ENCODE measurements at regions not wholly inside any gene's neighbourhood (a gene's known extent, or its start where the extent isn't known, plus 50 kb on each side); places are given as distances from the start of the nearest gene placed in this dataset.
A peak's percentile ranks its signal among the peaks of the same experiment; 100 is the strongest.

- DNase-seq (ENCODE audit: low read depth): no peak
Observed at GRCh38 chr2:172153156-172153555, 50.5 kb upstream of the DLX2 start.

- no peak for DNase-seq (ENCODE audit: low read depth)
Observed at GRCh38 chr2:172153757-172154156, 51.1 kb upstream of the DLX2 start.

- DNase-seq (ENCODE audit: low read depth): no peak
Observed at GRCh38 chr2:172155752-172156151, 53.1 kb upstream of the DLX2 start.

GRCh38 chr2:172160839-172161238 is 58.1 kb upstream of the DLX2 start:
- no peak for DNase-seq (ENCODE audit: low read depth)

- DNase-seq (ENCODE audit: low read depth): no peak
Observed at GRCh38 chr2:172162225-172162733, 59.6 kb upstream of the DLX2 start.

DNA sequence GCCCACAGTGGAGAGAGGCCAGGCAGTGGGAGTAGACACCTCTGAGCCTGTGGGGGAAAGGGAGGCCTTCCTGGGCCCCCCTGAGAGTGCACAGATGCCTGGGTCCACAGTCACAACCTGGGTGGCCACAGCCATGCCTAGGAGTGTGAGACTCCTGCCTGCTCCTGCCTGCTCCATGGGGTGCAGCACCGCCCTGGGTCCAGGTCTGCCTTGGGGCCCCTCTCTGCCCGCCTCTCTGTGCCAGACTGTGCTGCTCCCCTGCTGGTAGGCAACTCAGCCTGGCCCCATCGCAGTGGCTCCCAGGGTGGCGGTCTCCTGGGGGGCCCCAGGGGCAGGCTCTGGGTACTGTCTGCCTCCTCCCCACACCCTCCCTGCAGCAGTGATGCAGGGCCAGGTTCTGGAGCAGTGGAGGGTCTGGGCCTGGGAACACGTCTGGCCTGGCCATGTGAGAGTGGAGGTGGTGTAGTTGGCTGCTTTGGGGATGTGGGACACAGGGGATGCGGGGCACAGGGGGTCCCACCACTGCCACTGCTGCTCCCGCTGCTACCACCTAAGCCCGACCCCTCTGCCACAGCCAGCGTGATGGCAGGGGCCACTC is 60.1 kb upstream of the DLX2 start:
- no peak for DNase-seq (ENCODE audit: low read depth)

- peak; percentile 70 for DNase-seq (ENCODE audit: low read depth)
Observed at GRCh38 chr2:172168917-172169346, 66.2 kb upstream of the DLX2 start.

DNA sequence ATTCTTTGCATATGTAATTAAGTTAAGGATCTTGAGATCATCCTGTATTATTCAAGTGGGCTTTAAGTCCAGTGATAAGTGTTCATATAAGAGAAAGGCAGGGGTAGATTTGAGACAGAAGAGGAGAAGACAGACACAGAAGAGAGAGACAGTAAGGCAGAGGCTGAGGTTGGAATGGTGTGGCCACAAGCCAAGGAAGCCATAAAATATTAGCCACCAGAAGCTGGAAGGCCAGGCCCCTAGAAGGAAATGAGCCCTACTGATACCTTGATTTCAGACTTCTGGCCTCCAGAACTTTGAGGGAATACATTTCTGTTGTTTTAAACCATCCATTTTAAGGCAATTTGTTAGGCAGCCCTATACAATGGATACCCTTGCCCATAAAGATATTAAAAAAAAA is 66.9 kb upstream of the DLX2 start:
- peak; percentile 58 for DNase-seq (ENCODE audit: low read depth)

DNA sequence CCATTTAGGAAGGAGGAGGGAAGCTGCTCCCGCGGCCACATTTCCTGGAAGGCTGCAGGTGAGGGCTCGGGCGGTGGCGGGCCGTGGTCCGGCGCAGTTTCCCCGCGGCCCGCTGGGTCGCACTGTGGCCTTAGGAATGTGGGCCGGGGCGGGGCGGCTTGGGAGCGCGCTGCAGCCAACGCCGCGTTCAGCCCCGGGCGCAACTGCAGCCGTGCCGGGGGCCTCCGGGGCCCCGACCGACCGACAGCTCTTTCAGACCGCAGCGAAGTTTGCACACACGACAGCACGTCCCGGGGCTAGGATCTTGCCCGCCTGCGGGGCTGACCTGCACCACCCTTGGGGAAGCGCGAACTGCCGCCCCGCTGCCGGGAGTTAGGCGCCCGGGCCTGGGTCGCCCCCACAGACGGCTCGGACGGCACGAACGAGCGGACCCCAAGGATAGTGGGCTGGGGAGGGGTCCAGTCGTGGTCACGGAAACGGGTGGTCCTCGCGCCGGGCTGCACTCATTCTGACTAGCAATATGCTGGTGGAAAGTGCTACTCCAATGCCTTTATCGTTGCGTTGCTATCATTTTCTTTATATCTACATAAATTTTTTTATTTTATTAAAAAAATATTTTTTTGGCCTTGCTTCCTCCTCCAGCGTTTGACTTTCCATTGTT is 69.9 kb upstream of the DLX2 start:
- peak; percentile 67 for DNase-seq (ENCODE audit: low read depth)

DNA sequence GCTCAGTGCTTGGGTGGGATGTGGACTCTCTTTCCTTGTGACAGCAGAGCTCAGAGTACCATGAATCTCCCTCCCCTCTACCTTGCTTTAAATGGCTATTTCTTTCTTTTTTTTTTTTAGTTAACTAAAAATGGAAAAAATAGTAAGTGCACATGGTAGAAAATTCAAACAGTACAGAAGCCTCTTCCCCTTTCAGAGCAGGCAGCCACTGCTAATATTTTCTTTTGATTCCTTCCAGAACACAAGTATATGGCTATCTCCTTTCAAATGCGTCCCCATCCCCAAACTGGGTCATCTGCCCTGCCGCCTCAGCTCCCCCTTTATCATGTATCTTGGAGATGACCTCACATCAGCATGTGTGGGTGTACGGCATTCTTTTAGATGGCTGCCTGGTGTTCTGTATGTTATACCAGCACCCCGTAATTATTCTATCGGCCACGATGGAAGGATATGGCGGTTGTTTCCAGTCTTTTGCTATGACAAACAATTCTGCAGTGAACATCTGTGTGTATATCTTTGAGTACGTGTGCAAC is 70.5 kb upstream of the DLX2 start:
- DNase-seq (ENCODE audit: low read depth): no peak

- no peak for DNase-seq (ENCODE audit: low read depth)
Observed at GRCh38 chr2:172177581-172177980, 74.9 kb upstream of the DLX2 start.

GRCh38 chr2:172177996-172178395 is 75.3 kb upstream of the DLX2 start:
- DNase-seq (ENCODE audit: low read depth): peak; percentile 62

DNA sequence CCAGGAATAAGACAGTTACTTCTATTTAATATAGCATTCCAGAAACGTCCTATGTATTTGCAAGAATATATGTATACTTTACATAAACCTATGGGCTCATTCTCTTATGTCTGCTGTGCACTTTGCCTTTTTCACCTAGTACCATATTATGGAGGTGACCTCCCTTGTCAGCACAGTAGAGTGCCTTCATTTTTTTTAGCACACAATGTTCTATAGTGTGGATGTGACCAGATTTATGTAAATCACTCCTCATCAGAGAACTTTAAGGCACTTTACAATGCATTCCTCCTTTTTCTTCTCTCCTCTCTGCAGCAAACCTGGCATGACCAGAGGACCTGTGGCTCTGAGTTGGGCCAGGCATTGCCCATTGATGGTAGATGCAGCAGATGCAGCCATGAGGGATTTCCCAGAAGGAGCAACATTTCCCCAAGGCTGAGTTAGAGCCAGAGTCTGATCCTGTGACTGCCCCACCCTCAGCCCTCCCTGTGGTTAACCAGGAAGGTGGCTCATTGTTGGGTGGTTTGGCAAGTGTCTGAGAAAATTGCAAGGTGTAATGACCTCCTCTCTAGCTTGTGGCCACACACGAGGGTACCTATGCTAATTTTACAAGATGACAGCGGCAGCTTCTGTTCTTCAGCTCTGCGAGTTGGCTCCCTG is 76.5 kb upstream of the DLX2 start:
- no peak for DNase-seq (ENCODE audit: low read depth)

DNA sequence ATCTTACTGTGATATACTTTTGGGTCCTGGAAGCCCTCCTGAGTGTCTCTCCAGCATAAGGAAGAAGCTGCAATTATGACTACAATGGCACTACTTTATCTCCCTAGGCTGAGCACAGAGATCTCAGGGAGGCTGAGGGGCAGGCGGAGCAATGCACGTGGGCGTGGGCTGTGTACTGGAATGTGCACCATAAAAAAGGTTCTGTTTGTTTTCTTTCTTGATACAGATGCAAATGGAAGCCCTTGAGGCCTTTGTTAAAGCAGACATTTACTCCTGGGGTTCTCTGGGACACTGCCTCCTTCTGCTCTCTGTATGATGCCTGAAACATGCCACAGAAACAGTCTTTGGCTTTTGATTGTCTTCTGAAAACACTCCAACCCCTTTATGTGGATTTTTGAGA is 79.1 kb upstream of the DLX2 start:
- peak; percentile 31 for DNase-seq (ENCODE audit: low read depth)

GRCh38 chr2:172182624-172183023 is 79.9 kb upstream of the DLX2 start:
- DNase-seq (ENCODE audit: low read depth): no peak

- DNase-seq (ENCODE audit: low read depth): no peak
Observed at GRCh38 chr2:172193331-172194089, 90.8 kb upstream of the DLX2 start.

DNA sequence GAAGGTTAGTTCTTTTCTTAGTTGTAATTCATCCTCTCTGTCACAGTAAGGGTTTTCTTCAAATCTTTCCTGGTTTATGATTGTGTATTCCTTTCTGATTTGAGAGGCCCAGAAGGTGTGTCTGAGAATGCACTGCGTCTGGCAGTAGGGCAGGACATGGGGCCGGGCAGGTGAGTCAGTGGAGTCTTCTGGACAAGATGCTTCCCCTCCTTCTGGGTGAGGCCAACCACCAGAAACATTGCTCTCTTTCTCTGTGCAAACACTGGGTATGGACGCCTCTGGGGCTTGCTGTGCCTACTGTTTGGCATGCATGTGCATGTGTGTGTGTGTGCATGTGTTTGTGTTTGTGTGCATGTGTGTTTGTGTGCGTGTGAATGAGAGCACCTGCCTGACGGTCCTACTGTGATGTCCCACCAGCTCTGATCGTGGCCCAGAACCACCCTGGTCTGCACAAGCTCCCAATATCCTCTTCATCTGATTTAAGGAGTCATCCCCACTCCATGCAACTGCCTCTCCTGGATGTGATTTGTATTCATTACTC is 93.2 kb upstream of the DLX2 start:
- no peak for DNase-seq (ENCODE audit: low read depth)

DNA sequence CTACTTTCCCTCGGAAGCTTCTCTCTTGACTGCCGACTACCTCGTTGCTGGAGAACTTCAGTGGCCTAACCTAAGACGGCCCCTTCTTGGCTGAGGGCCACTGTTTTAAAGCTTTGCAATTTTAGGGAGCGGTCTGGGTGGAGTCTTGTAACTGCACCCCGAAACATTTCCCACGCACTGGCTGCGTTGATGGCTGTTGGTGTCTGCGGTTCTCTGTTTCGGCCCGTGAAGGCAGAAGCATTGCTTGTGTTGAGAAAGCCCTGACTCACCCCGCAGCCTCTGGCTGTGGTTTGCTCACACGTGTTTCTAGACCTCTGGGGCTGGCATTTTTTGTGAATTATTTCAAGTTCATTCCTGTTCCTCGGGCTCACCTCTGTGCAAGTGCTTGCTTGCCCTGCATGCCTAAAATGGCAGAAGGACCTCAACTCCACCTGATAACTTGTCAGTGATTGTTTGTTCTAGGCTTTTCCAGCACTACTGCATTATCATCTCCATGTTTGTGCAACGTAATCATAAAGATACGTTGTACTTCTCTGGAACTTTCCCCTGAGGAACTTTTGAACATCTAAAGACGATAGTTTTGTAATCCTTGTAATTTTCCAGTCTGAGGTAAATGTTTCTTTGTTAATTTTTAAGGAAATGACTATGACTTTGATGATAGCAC is 94.2 kb upstream of the DLX2 start:
- peak; percentile 53 for DNase-seq (ENCODE audit: low read depth)

DNA sequence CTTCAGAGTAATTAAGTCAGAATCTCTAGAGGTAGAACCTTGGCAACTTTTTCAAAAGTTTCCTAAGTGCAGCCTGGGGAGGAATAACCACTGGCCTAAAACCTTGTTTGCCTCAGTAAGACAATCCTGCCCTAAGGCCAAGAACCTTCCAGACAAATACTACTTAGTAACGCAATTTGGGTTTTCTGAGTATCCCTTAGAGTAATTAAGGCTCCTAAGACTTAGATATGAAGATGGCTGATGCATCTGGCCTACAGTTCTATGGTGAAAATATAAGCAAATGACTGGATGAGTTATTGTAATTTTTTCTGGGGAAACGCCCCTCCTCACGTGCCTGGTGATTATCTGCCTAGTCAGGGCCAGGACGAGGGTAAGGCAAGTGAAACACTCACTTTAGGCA is 95.7 kb upstream of the DLX2 start:
- DNase-seq (ENCODE audit: low read depth): no peak

GRCh38 chr2:172198908-172199307 is 96.2 kb upstream of the DLX2 start:
- DNase-seq (ENCODE audit: low read depth): no peak

DNA sequence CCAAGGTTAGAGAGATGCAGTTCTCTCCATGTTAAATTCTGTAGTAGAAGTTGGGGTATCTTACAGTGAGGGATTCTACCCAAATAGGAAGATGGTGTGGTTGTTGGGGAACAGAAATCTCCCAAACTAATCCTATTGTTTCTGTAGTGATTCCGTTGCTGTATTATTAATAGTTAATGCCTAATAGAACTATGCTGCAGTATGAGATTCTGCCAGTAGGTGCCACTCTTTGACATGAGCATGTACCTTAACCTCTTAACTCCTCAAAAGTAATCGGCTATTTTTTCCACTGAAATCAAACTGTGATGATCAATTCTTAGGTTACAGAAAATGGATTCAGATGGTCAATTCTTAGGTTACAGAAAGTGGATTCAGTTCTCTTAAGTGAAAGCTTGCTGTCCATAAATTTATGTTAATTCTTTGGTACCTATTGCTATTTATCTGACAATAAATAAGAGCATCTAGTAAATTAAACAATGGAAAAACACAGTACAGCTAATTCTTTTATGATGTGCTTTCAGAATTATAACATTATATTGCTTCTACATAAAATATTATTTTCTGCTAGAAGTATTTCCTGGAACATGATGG is 97.9 kb upstream of the DLX2 start:
- DNase-seq (ENCODE audit: low read depth): peak; percentile 41

All from EH (cell line).